Endothelial cell (in vitro differentiated cells): ENCODE measurements at regions not wholly inside any gene's neighbourhood (a gene's known extent, or its start where the extent isn't known, plus 50 kb on each side); places are given as distances from the start of the nearest gene placed in this dataset.

Experiments
- DNase-seq: peaks from one replicate; pipeline ENCODE4 v3.0.0; 2021; ENCODE audit warnings: low spot score
- H3K27ac Mint-ChIP-seq: one replicate; pipeline ENCODE4 v1.8.0; 2021; ENCODE audit warnings: mixed read lengths, inconsistent platforms; ENCODE audit not compliant: unreplicated experiment
- H3K27me3 Mint-ChIP-seq: one replicate; pipeline ENCODE4 v1.8.0; 2021; ENCODE audit warnings: mild to moderate bottlenecking, moderate library complexity, mixed read lengths, inconsistent platforms; ENCODE audit not compliant: unreplicated experiment
- H3K36me3 Mint-ChIP-seq: one replicate; pipeline ENCODE4 v1.8.0; 2021; ENCODE audit warnings: mild to moderate bottlenecking, low read depth, mixed read lengths, inconsistent platforms; ENCODE audit not compliant: unreplicated experiment
- H3K4me1 Mint-ChIP-seq: one replicate; pipeline ENCODE4 v1.8.0; 2021; ENCODE audit warnings: mild to moderate bottlenecking, mixed read lengths, inconsistent platforms; ENCODE audit not compliant: unreplicated experiment
- H3K4me3 Mint-ChIP-seq: one replicate; pipeline ENCODE4 v1.8.0; 2021; ENCODE audit warnings: mild to moderate bottlenecking, mixed read lengths, inconsistent platforms; ENCODE audit not compliant: unreplicated experiment
- H3K9me3 Mint-ChIP-seq: one replicate; pipeline ENCODE4 v1.8.0; 2021; ENCODE audit warnings: mixed read lengths, inconsistent platforms; ENCODE audit not compliant: unreplicated experiment
- TF ChIP-seq, protein P1 (sequence below): fragments of 200-600 bp; sonication (generic); IDR thresholded peaks from one replicate; pipeline ENCODE4 v1.5.0; 2021; ENCODE audit warnings: antibody characterized with exemption; ENCODE audit not compliant: unreplicated experiment

GRCh38 chr3:165638034-165638433 is 199.2 kb downstream of the BCHE start:
- H3K4me1 Mint-ChIP-seq, result peaks cover 8% of the 10 kb centered on the region
- H3K36me3 Mint-ChIP-seq, result no peaks in the 10 kb centered on the region
- H3K27me3 Mint-ChIP-seq, result no peaks in the 10 kb centered on the region
- no peak for DNase-seq
- TF ChIP-seq, protein P1, sequence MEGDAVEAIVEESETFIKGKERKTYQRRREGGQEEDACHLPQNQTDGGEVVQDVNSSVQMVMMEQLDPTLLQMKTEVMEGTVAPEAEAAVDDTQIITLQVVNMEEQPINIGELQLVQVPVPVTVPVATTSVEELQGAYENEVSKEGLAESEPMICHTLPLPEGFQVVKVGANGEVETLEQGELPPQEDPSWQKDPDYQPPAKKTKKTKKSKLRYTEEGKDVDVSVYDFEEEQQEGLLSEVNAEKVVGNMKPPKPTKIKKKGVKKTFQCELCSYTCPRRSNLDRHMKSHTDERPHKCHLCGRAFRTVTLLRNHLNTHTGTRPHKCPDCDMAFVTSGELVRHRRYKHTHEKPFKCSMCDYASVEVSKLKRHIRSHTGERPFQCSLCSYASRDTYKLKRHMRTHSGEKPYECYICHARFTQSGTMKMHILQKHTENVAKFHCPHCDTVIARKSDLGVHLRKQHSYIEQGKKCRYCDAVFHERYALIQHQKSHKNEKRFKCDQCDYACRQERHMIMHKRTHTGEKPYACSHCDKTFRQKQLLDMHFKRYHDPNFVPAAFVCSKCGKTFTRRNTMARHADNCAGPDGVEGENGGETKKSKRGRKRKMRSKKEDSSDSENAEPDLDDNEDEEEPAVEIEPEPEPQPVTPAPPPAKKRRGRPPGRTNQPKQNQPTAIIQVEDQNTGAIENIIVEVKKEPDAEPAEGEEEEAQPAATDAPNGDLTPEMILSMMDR, result no peak
- no peaks in the 10 kb centered on the region for H3K9me3 Mint-ChIP-seq
- no peak overlapping the region for H3K27ac Mint-ChIP-seq
- H3K4me3 Mint-ChIP-seq, result no peak overlapping the region

- H3K27me3 Mint-ChIP-seq, result no peaks in the 10 kb centered on the region
- H3K4me1 Mint-ChIP-seq, result peaks cover 3% of the 10 kb centered on the region
- no peak for DNase-seq
- H3K36me3 Mint-ChIP-seq, result no peaks in the 10 kb centered on the region
- TF ChIP-seq, protein P1, result no peak
- H3K27ac Mint-ChIP-seq, result no peak overlapping the region
- no peaks in the 10 kb centered on the region for H3K9me3 Mint-ChIP-seq
- H3K4me3 Mint-ChIP-seq, result no peak overlapping the region
These were observed 200.6 kb downstream of the BCHE start for GRCh38 chr3:165636684-165637015.

- Mint-ChIP-seq H3K9me3 (no peaks in the 10 kb centered on the region), H3K4me3 (no peak overlapping the region), H3K4me1 (no peaks in the 10 kb centered on the region), H3K36me3 (no peaks in the 10 kb centered on the region), H3K27me3 (no peaks in the 10 kb centered on the region), H3K27ac (no peak overlapping the region)
- TF ChIP-seq, protein P1, result no peak
- DNase-seq, result no peak
These were observed 201.2 kb downstream of the BCHE start for GRCh38 chr3:165635791-165636683.

DNA sequence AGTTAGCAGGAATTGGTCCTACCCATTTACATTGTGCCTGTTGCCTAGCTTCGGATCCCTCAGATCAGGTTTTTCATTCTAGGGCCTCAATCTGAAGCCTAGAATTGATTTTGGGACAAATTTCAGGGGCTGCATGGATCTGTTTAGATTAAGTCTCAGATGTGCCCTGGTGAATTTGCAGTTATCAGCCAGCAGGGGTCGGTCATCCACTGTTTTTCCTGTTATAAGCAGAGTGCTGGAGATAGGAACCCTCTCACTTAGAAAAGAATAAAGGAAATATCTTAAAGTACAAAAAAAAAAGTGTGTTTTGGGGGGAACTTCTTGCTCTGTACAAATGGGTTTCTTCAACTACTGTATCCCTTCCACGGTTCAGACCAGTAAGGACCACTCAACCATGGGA is 212.5 kb downstream of the BCHE start:
- TF ChIP-seq, protein P1, result no peak
- no peaks in the 10 kb centered on the region for H3K27me3 Mint-ChIP-seq
- no peak for DNase-seq
- H3K27ac Mint-ChIP-seq, result no peak overlapping the region
- H3K36me3 Mint-ChIP-seq, result peaks cover 4% of the 10 kb centered on the region
- peaks cover 2% of the 10 kb centered on the region for H3K4me1 Mint-ChIP-seq
- H3K9me3 Mint-ChIP-seq, result no peaks in the 10 kb centered on the region
- H3K4me3 Mint-ChIP-seq, result no peak overlapping the region

DNA sequence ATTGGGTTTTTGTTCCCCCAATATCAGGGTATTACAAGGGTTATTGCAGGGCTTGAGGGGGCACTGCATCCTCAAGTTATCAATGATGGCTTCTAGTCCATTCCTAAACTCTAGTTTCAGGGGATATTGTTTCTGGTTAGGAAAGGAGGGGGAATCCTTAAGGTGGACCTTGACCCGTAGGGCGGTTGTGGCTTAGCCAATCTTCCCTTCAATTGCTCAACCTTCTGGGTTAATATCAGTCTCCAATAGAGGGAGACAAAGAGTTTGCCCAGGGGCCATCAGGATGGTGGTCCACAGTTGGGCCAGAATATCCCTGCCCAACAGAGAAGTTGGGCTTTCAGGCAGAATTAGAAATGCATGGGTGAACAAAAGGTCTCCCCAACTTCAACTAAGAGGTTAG is 214.9 kb downstream of the BCHE start:
- Mint-ChIP-seq H3K27me3 (no peaks in the 10 kb centered on the region), H3K4me1 (peaks cover 2% of the 10 kb centered on the region), H3K4me3 (no peak overlapping the region), H3K27ac (no peak overlapping the region), H3K36me3 (peaks cover 4% of the 10 kb centered on the region), H3K9me3 (no peaks in the 10 kb centered on the region)
- no peak for DNase-seq
- TF ChIP-seq, protein P1, result no peak
